GM23338 (cell line): ENCODE measurements at regions not wholly inside any gene's neighbourhood (a gene's known extent, or its start where the extent isn't known, plus 50 kb on each side); places are given as distances from the start of the nearest gene placed in this dataset.

Experiments
- EZH2 ChIP-seq: fragments of 200-600 bp; sonication (generic); IDR thresholded peaks from one replicate; pipeline ENCODE4 v1.8.0; 2017; ENCODE audit warnings: antibody characterized with exemption, mild to moderate bottlenecking, low read depth; ENCODE audit not compliant: unreplicated experiment
- EZH2phosphoT487 ChIP-seq: fragments of 200-600 bp; sonication (generic); IDR thresholded peaks from one replicate; pipeline ENCODE4 v1.8.1; 2018; ENCODE audit warnings: antibody characterized with exemption; ENCODE audit not compliant: unreplicated experiment
- JUNB ChIP-seq: IDR thresholded peaks from one replicate; pipeline ENCODE4 v1.6.1; 2016; ENCODE audit warnings: antibody characterized with exemption; ENCODE audit not compliant: unreplicated experiment
- TF ChIP-seq, protein P1 (sequence below), 2 experiments: fragments of 200-600 bp in 1 of 2; sonication (generic) in 1 of 2; conservative IDR thresholded peaks; 2 replicates each; pipeline versions ENCODE4 v1.5.1 to v1.6.1; 2016 to 2017; ENCODE audit warnings: antibody characterized with exemption in 2 of 2, low read depth in 2 of 2, mild to moderate bottlenecking in 2 of 2, moderate library complexity in 1 of 2
- TF ChIP-seq, protein P2 (sequence below): IDR thresholded peaks from one replicate; pipeline ENCODE4 v1.6.1; 2018; ENCODE audit warnings: antibody characterized with exemption; ENCODE audit not compliant: unreplicated experiment

DNA sequence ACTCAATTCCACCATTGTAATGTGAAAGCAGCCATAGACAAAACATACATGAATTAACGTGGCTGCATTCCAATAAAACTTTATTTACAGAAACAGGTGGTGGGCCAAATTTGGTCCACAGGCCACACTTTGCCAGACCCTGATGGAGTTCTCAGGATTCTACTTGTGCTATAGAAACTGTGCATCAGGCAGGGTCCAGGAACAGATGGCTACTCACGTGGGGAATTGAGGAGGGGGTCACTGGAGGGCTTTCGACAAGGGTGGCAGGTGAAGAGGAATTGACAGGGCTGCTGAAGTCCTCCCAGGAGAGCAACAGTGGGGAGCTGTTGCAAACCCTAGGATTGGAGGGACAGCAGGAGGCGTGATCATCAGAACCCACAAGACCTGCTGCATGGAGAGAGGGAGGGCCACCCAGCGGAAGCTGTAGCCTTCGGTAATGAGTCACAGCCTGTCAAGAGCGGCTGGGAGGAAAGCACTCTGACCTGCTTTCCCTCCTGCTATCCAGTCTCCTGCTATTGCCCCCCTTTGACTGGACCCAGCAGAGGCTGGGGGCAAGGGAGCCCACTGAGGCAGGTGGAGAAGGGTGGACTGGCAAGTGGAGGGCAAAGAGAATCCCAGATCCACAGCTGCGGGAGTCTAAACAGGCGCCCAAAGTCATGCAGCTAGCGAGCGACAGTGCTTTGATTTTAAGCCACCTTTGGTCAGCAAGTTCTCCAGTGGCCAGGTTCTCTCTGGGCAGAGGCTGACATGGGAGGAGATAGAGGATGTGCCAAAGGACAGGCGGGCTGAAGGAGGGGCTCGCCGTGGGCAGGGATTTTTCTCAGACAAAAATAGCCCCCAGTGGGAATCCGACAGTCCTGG, 138.3 kb upstream of the SMIM23 start:
- TF ChIP-seq, protein P1, sequence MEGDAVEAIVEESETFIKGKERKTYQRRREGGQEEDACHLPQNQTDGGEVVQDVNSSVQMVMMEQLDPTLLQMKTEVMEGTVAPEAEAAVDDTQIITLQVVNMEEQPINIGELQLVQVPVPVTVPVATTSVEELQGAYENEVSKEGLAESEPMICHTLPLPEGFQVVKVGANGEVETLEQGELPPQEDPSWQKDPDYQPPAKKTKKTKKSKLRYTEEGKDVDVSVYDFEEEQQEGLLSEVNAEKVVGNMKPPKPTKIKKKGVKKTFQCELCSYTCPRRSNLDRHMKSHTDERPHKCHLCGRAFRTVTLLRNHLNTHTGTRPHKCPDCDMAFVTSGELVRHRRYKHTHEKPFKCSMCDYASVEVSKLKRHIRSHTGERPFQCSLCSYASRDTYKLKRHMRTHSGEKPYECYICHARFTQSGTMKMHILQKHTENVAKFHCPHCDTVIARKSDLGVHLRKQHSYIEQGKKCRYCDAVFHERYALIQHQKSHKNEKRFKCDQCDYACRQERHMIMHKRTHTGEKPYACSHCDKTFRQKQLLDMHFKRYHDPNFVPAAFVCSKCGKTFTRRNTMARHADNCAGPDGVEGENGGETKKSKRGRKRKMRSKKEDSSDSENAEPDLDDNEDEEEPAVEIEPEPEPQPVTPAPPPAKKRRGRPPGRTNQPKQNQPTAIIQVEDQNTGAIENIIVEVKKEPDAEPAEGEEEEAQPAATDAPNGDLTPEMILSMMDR (conservative IDR thresholded peaks at IDR 0.05; ENCODE audit: low read depth in 2 of 2), result peak in 1 of 2 experiments; percentile 20; a peak in 2 of 4 replicates
- TF ChIP-seq JUNB (no peak), EZH2 (no peak), EZH2phosphoT487 (no peak)
- TF ChIP-seq, protein P2, sequence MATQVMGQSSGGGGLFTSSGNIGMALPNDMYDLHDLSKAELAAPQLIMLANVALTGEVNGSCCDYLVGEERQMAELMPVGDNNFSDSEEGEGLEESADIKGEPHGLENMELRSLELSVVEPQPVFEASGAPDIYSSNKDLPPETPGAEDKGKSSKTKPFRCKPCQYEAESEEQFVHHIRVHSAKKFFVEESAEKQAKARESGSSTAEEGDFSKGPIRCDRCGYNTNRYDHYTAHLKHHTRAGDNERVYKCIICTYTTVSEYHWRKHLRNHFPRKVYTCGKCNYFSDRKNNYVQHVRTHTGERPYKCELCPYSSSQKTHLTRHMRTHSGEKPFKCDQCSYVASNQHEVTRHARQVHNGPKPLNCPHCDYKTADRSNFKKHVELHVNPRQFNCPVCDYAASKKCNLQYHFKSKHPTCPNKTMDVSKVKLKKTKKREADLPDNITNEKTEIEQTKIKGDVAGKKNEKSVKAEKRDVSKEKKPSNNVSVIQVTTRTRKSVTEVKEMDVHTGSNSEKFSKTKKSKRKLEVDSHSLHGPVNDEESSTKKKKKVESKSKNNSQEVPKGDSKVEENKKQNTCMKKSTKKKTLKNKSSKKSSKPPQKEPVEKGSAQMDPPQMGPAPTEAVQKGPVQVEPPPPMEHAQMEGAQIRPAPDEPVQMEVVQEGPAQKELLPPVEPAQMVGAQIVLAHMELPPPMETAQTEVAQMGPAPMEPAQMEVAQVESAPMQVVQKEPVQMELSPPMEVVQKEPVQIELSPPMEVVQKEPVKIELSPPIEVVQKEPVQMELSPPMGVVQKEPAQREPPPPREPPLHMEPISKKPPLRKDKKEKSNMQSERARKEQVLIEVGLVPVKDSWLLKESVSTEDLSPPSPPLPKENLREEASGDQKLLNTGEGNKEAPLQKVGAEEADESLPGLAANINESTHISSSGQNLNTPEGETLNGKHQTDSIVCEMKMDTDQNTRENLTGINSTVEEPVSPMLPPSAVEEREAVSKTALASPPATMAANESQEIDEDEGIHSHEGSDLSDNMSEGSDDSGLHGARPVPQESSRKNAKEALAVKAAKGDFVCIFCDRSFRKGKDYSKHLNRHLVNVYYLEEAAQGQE, result no peak
